ENCODE measurements at regions not wholly inside any gene's neighbourhood (a gene's known extent, or its start where the extent isn't known, plus 50 kb on each side); places are given as distances from the start of the nearest gene placed in this dataset.

DNA sequence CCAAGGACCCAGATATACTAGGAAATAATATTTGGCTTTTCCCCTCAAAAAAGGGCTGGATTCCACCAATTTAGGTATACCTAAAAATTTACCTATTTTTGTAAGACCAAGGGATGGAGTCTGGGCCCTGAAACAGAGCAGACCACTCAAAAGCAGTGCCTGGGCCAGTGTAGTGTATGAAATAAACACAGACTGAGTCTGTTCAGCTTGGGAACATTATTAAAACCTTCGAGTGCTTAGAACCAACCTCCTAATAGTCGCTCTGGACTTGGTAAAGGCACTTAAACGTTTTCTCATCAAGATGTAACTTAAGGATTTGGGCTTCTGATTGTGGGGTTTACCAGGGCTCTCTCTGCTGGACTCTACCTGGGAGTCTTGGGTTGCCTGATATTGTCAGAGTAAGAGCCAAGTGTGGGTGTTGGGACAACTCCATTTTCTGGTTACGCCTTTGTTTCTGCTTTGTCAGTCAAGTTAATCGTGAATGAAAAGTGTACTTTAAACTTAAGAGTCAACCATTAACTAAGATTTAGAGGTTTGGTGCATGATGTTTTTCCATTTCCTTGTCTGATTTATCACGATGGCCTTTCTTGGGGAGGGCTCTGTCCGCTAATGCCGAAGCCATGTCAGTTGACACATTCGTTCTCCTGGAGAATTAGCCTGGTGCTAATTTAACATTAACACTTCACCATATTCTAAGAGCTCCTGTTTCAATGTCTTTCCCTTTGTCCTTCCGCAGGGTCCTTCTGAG lies 221.0 kb upstream of the TPM1 start:
- TF ChIP-seq, protein P1, sequence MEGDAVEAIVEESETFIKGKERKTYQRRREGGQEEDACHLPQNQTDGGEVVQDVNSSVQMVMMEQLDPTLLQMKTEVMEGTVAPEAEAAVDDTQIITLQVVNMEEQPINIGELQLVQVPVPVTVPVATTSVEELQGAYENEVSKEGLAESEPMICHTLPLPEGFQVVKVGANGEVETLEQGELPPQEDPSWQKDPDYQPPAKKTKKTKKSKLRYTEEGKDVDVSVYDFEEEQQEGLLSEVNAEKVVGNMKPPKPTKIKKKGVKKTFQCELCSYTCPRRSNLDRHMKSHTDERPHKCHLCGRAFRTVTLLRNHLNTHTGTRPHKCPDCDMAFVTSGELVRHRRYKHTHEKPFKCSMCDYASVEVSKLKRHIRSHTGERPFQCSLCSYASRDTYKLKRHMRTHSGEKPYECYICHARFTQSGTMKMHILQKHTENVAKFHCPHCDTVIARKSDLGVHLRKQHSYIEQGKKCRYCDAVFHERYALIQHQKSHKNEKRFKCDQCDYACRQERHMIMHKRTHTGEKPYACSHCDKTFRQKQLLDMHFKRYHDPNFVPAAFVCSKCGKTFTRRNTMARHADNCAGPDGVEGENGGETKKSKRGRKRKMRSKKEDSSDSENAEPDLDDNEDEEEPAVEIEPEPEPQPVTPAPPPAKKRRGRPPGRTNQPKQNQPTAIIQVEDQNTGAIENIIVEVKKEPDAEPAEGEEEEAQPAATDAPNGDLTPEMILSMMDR (IDR thresholded peaks at IDR 0.05; ENCODE audit: insufficient read depth, low read length, poor library complexity, severe bottlenecking) = no peak
- Histone ChIP-seq H3K36me3 (ENCODE audit: control insufficient read depth, insufficient read depth, low read length) (no peaks in the 10 kb centered on the region), H3K4me3 (ENCODE audit: low read depth, low read length) (no peak overlapping the region), H3K27me3 (ENCODE audit: control insufficient read depth, insufficient read depth, low read length) (no peaks in the 10 kb centered on the region)
- no peak for DNase-seq (ENCODE audit: low read depth)

DNA sequence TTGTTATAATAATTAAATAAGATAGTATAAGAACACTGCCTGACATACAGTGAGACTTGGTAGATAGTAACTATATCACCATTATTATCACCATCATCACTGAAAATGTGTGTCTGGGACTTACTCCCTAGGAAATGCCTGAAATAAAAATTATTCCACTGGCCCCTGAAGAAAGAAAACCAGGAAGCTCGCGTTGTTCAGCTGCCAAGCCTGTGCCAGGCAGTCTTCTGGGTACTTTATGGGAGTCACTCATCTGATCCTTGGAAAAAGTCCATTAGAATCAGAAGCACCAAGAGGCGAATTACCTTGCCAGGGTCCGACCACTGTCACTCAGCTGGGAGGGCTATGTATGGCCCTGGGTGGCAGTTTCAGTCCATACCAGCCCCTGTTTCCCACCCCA lies 220.3 kb upstream of the TPM1 start:
- TF ChIP-seq, protein P1 (IDR thresholded peaks at IDR 0.05; ENCODE audit: insufficient read depth, low read length, poor library complexity, severe bottlenecking) = no peak
- no peak for DNase-seq (ENCODE audit: low read depth)

DNA sequence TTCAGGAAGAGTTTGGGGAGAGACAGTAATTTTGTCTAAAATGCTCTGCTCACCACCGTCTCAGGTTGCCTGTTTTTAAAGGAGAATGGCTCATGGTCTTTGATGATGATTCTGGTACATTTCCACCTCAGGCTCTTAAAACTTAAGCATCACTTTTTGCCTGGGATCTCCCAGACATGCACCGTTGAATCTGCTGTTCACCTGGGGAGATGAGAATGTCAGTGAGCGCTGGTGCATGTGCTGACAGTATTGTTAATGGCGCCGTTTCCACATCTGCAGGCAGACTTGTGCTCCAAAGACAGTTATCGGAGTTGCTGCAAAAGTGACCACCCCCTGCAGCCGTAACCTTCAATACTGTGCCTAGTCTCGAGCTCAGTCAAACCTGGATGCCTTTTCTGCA lies 219.0 kb upstream of the TPM1 start:
- H3K27me3 ChIP-seq (ENCODE audit: control insufficient read depth, insufficient read depth, low read length) = no peaks in the 10 kb centered on the region
- no peak for DNase-seq (ENCODE audit: low read depth)
- no peak overlapping the region for H3K4me3 ChIP-seq (ENCODE audit: low read depth, low read length)
- TF ChIP-seq, protein P1 (IDR thresholded peaks at IDR 0.05; ENCODE audit: insufficient read depth, low read length, poor library complexity, severe bottlenecking) = no peak
- H3K36me3 ChIP-seq (ENCODE audit: control insufficient read depth, insufficient read depth, low read length) = no peaks in the 10 kb centered on the region

More for the DNA sequence above, 220.3 kb upstream of the TPM1 start:
- H3K36me3 ChIP-seq (ENCODE audit: control insufficient read depth, insufficient read depth, low read length) = no peaks in the 10 kb centered on the region
- H3K4me3 ChIP-seq (ENCODE audit: low read depth, low read length) = no peak overlapping the region
- no peaks in the 10 kb centered on the region for H3K27me3 ChIP-seq (ENCODE audit: control insufficient read depth, insufficient read depth, low read length)

GRCh38 chr15:62824111-62825015 lies 218.2 kb upstream of the TPM1 start:
- no peak for DNase-seq (ENCODE audit: low read depth)
- Histone ChIP-seq H3K36me3 (ENCODE audit: control insufficient read depth, insufficient read depth, low read length) (no peaks in the 10 kb centered on the region), H3K27me3 (ENCODE audit: control insufficient read depth, insufficient read depth, low read length) (no peaks in the 10 kb centered on the region), H3K4me3 (ENCODE audit: low read depth, low read length) (no peak overlapping the region)
- TF ChIP-seq, protein P1 (IDR thresholded peaks at IDR 0.05; ENCODE audit: insufficient read depth, low read length, poor library complexity, severe bottlenecking) = no peak

GRCh38 chr15:62825191-62825590 lies 217.4 kb upstream of the TPM1 start:
- no peak for DNase-seq (ENCODE audit: low read depth)
- no peaks in the 10 kb centered on the region for H3K36me3 ChIP-seq (ENCODE audit: control insufficient read depth, insufficient read depth, low read length)
- H3K27me3 ChIP-seq (ENCODE audit: control insufficient read depth, insufficient read depth, low read length) = no peaks in the 10 kb centered on the region
- TF ChIP-seq, protein P1 (IDR thresholded peaks at IDR 0.05; ENCODE audit: insufficient read depth, low read length, poor library complexity, severe bottlenecking) = no peak
- no peak overlapping the region for H3K4me3 ChIP-seq (ENCODE audit: low read depth, low read length)

Data from kidney epithelial cell (primary cell).